Esophagus squamous epithelium (tissue), 5 donors: ENCODE measurements at regions not wholly inside any gene's neighbourhood (a gene's known extent, or its start where the extent isn't known, plus 50 kb on each side); places are given as distances from the start of the nearest gene placed in this dataset.

Experiments used
- DNase-seq: peaks from one replicate; lab custom pipeline; 2025; lab: John Stamatoyannopoulos, UW
- H3K27ac ChIP-seq, 4 donors: fragments of 200-600 bp; sonication (generic); one replicate each; pipeline ENCODE4 v1.5.1; 2016 to 2019; ENCODE audit warnings: mild to moderate bottlenecking in 1 of 4
- H3K27me3 ChIP-seq, 4 donors: fragments of 200-600 bp; sonication (generic); 1 replicate in 3 of 4; 2 replicates in 1 of 4; pipeline versions ENCODE4 v1.5.1 to v1.6.0; 2017 to 2021; ENCODE audit warnings: antibody characterized with exemption in 1 of 4
- H3K36me3 ChIP-seq, 3 donors: fragments of 200-600 bp; sonication (generic); one replicate each; pipeline ENCODE4 v1.5.1; 2016 to 2019
- H3K4me1 ChIP-seq, 3 donors: fragments of 200-600 bp; sonication (generic); one replicate each; pipeline ENCODE4 v1.5.1; 2017 to 2019
- H3K4me3 ChIP-seq, 4 donors: fragments of 200-600 bp; sonication (generic); 1 replicate in 3 of 4; 2 replicates in 1 of 4; pipeline ENCODE4 v1.5.1; 2016 to 2019; ENCODE audit warnings: mild to moderate bottlenecking in 2 of 4, moderate library complexity in 1 of 4
- H3K9me3 ChIP-seq, 3 donors: fragments of 200-600 bp; sonication (generic); one replicate each; pipeline ENCODE4 v1.5.1; 2016 to 2019
- CTCF ChIP-seq, 6 experiments: fragments of 450-650 bp in 4 of 6; fragments of 200-600 bp in 2 of 6; sonication (generic) in 2 of 6; IDR thresholded peaks; one replicate each; pipeline ENCODE4 v1.5.1; 2016 to 2019; ENCODE audit warnings: antibody characterized with exemption in 6 of 6, mild to moderate bottlenecking in 4 of 6, moderate library complexity in 4 of 6
- POLR2A ChIP-seq, 4 donors: fragments of 450-650 bp; IDR thresholded peaks; one replicate each; pipeline ENCODE4 v1.6.1; 2017; ENCODE audit warnings: antibody characterized with exemption in 4 of 4, mild to moderate bottlenecking in 4 of 4, moderate library complexity in 3 of 4
- WGBS, 2 donors: methylation state at CpG; one replicate each; pipeline ENCODE4 v1.1.5; 2018; 5-methylcytosine and 5-hydroxymethylcytosine counted together
- intact Hi-C: fragments of 100-400 bp; cut with DNase I; formaldehyde crosslinking; loops from one replicate; pipeline ENCODE4 v1.15.0; 2022
- donor health status: DM: yes; HTN: yes; CAD: no.

- DNase-seq, result no peak
- intact Hi-C loops, result no loop called here
- no peak for TF ChIP-seq CTCF (IDR thresholded peaks at IDR 0.05)
Observed at GRCh38 chr6:14944593-14944992, 301.3 kb upstream of the JARID2 start.

GRCh38 chr6:14945461-14946185 is 300.2 kb upstream of the JARID2 start:
- TF ChIP-seq POLR2A (IDR thresholded peaks at IDR 0.05), result no peak
- TF ChIP-seq CTCF (IDR thresholded peaks at IDR 0.05), result no peak
- DNase-seq, result no peak
- Histone ChIP-seq H3K27me3 (no peaks in the 10 kb centered on the region), H3K9me3 (no peaks in the 10 kb centered on the region), H3K4me1 (no peaks in the 10 kb centered on the region), H3K4me3 (no peak overlapping the region), H3K36me3 (no peaks in the 10 kb centered on the region), H3K27ac (no peak overlapping the region)
- 81 to 89% methylated on average over 6 to 7 of the region's 7 CpGs for WGBS, 2 donors
- intact Hi-C loops, result no loop called here

More at GRCh38 chr6:14944593-14944992, 301.3 kb upstream of the JARID2 start:
- no peaks in the 10 kb centered on the region for H3K36me3 ChIP-seq
- no peaks in the 10 kb centered on the region for H3K9me3 ChIP-seq
- no peak overlapping the region for H3K27ac ChIP-seq
- no peaks in the 10 kb centered on the region for H3K4me1 ChIP-seq
- no peak overlapping the region for H3K4me3 ChIP-seq
- H3K27me3 ChIP-seq, result no peaks in the 10 kb centered on the region

- Histone ChIP-seq H3K9me3 (no peaks in the 10 kb centered on the region), H3K27me3 (no peaks in the 10 kb centered on the region), H3K4me1 (no peaks in the 10 kb centered on the region), H3K36me3 (no peaks in the 10 kb centered on the region), H3K27ac (no peak overlapping the region), H3K4me3 (no peak overlapping the region)
- intact Hi-C loops, result no loop called here
- DNase-seq, result no peak
- no peak for TF ChIP-seq CTCF (IDR thresholded peaks at IDR 0.05)
- TF ChIP-seq POLR2A (IDR thresholded peaks at IDR 0.05), result no peak
- WGBS, 2 donors, result 81 to 84% methylated on average over 4 of the region's 4 CpGs
Observed at GRCh38 chr6:14946753-14947152, 299.1 kb upstream of the JARID2 start.

- WGBS, 2 donors, result 78 to 85% methylated on average over 7 of the region's 7 CpGs
- H3K4me1 ChIP-seq, result no peaks in the 10 kb centered on the region
- no peaks in the 10 kb centered on the region for H3K27me3 ChIP-seq
- intact Hi-C loops, result no loop called here
- no peak overlapping the region for H3K4me3 ChIP-seq
- no peaks in the 10 kb centered on the region for H3K9me3 ChIP-seq
- H3K36me3 ChIP-seq, result no peaks in the 10 kb centered on the region
- TF ChIP-seq CTCF (IDR thresholded peaks at IDR 0.05), result no peak
- TF ChIP-seq POLR2A (IDR thresholded peaks at IDR 0.05), result no peak
- no peak overlapping the region for H3K27ac ChIP-seq
- DNase-seq, result no peak
Observed at GRCh38 chr6:14948586-14949245, 297.2 kb upstream of the JARID2 start.
